ENCODE measurements at regions not wholly inside any gene's neighbourhood (a gene's known extent, or its start where the extent isn't known, plus 50 kb on each side); places are given as distances from the start of the nearest gene placed in this dataset.

DNA sequence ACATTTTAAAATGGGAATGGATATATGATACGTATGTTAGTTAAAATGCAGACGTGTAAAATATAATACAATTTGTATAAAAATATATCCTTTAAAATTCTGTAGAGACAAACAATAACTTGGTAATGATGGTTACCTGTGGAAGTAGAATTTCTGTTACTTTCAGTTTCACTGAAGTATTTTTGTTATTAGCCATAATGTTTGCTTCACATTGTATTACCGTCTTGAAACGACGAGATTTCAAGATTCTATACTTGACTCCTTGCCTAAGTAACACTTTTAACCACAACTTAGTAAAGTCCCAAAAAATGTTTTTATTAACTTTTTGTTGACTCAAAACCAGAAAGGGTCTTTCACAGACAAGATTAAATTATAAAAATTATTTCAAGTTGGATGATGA, 488.3 kb upstream of the VRK2 start:
- no peak for DNase-seq (ENCODE audit: low spot score)
- in situ Hi-C loops (cut with HindIII; ENCODE audit: low sequenced_read_pairs) = no loop called here

- in situ Hi-C loops (cut with HindIII; ENCODE audit: low sequenced_read_pairs) = no loop called here
- no peak for DNase-seq (ENCODE audit: low spot score)
Observed at GRCh38 chr2:57562495-57562894, 484.1 kb upstream of the VRK2 start.

DNA sequence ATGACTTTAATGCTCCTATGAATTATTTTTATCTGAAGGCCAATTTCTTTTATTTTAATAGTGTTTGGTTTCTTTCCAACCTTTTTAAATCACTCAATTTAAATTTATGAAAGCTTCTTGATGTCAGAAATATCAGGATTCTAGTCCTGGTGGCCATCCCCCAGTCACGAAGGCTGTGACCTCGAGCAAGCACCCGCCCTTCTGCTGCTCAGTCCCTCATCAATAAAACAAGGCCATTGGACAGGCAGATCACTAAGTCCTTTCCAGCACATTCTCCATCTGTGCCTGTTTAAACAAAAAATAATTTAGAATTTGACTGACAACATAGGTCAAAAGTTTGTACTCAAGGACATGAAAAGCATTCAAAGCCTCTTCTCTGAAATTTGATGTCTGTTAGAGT, 483.6 kb upstream of the VRK2 start:
- DNase-seq (ENCODE audit: low spot score) = no peak
- in situ Hi-C loops (cut with HindIII; ENCODE audit: low sequenced_read_pairs) = no loop called here

DNA sequence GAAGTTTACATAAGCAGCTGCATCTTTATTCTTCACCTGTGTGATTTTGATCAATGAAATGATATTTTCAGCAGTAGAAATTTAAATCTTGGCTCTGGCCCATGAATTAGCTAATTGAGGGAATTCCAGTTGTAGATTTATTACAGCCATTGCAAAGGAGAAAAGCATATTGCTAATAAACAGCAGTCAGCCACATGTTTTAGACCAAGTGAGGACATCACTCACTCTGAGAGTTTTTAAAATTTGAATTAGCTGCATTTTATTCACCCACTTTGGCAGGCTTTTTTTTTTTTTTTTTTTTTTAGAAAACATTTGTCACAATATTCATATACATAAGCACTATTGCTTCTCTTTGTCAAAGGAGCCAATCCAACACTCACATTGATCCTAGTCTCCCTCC, 479.4 kb upstream of the VRK2 start:
- DNase-seq (ENCODE audit: low spot score) = no peak
- in situ Hi-C loops (cut with HindIII; ENCODE audit: low sequenced_read_pairs) = no loop called here

DNA sequence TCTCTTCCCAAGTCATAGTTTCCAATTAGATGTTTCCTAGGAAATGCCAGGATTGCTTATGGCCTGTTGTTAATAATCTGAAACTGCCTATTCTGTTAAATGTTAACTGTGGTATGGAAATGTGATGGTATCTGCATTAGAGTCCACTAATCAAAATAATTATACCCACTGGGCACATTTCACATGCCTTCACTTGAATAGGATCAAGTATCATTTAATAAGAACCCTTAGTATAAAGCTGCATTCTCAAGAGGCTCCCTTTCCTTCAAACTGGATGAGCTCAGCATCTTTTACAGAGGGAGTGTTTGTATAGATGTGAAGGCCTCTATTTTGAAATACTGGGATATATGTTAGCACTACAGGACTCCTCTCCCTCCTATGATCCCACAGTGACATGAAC, 477.2 kb upstream of the VRK2 start:
- DNase-seq (ENCODE audit: low spot score) = no peak
- in situ Hi-C loops (cut with HindIII; ENCODE audit: low sequenced_read_pairs) = no loop called here

DNA sequence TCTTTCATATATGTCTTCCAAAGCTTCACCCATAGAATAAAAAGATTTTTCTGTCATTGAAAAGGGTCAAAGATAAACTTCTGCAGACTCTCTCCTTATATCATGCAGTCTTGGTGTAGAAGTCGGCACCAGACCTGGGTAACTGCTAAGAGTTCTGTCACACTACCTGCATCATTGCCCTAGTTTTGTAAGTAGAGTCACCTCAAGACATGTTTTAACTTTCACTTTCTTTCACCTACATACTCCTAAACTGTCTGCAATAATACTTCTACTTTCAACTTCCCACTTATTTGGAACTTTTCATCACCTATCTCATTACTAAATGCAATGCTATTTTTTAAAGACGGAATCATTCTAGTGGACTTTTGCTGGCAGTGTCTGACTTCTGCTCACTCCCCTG, 475.6 kb upstream of the VRK2 start:
- DNase-seq (ENCODE audit: low spot score) = no peak
- in situ Hi-C loops (cut with HindIII; ENCODE audit: low sequenced_read_pairs) = no loop called here

DNA sequence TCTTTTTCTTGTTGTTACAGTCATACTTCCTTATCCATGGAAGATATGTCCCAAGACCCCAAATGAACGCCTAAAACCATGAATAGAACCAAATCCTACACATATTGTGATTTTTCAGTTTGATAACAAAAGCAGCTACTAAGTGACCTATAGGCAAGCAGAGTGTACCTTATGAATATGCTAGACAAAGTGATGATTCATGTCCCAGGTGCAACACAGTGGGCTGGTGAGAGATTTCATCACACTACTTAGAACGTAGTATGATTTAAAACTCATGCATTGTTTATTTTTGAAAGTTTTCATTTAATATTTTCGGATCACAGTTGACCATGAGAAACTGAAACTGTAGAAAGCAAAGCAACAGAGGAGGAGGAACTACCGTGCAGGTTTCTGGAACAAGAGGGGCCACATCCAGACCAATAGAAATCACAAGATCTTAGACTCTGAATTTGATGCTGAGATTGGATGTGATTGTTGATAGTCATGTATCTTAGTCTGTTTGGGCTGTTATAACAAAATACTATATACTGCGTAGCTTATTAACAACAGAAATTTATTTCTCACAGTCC, 470.8 kb upstream of the VRK2 start:
- in situ Hi-C loops (cut with HindIII; ENCODE audit: low sequenced_read_pairs) = no loop called here
- no peak for DNase-seq (ENCODE audit: low spot score)

GRCh38 chr2:57576983-57577382, 469.6 kb upstream of the VRK2 start:
- DNase-seq (ENCODE audit: low spot score) = no peak
- in situ Hi-C loops (cut with HindIII; ENCODE audit: low sequenced_read_pairs) = no loop called here

DNA sequence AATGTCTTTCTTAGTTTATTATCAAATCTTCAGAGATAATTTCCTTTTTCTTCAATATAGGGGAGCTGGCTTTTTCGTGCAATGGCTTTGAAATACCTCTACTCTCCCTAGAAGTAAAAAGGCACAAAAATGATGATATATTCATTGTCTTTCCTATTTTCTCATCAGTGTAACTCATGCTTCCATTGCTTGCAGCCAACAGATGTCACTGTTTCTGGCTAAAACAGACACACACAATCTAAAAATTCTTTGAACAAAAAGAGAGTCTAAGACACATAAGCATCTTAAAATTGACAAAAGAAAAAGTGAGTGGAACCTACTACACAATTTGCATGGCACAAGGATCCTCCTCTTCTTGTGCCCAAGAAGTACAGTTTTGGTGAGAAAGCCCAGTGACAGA, 448.7 kb upstream of the VRK2 start:
- in situ Hi-C loops (cut with HindIII; ENCODE audit: low sequenced_read_pairs) = no loop called here

GRCh38 chr2:57598551-57598950, 448.1 kb upstream of the VRK2 start:
- DNase-seq (ENCODE audit: low spot score) = no peak
- in situ Hi-C loops (cut with HindIII; ENCODE audit: low sequenced_read_pairs) = no loop called here

More for the DNA sequence above, 448.7 kb upstream of the VRK2 start:
- no peak for DNase-seq (ENCODE audit: low spot score)

DNA sequence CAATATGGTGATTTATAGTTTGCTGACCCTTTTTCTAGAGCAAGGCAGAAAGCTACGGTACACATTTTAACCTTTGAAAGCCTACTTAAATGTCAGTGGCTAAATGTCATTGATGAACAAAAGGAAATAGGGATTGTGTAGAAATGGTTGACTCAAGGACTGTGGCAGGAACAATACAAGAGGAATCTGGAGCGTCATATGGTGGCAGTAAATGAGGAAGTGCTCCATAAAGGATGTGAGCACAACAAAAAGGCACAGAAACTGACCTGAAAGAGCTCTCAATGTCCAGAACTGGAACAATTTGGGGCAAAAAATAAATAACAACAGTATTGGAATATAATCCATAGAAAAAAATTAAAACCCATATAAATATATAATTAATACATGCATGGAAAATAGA, 443.9 kb upstream of the VRK2 start:
- in situ Hi-C loops (cut with HindIII; ENCODE audit: low sequenced_read_pairs) = no loop called here
- DNase-seq (ENCODE audit: low spot score) = no peak

- DNase-seq (ENCODE audit: low spot score) = no peak
- in situ Hi-C loops (cut with HindIII; ENCODE audit: low sequenced_read_pairs) = no loop called here
Observed at GRCh38 chr2:57614988-57615387, 431.6 kb upstream of the VRK2 start.

- in situ Hi-C loops (cut with HindIII; ENCODE audit: low sequenced_read_pairs) = no loop called here
- DNase-seq (ENCODE audit: low spot score) = no peak
Observed at GRCh38 chr2:57615855-57616556, 430.6 kb upstream of the VRK2 start.

- DNase-seq (ENCODE audit: low spot score) = no peak
Observed at GRCh38 chr2:57617318-57617717, 429.3 kb upstream of the VRK2 start.

DNA sequence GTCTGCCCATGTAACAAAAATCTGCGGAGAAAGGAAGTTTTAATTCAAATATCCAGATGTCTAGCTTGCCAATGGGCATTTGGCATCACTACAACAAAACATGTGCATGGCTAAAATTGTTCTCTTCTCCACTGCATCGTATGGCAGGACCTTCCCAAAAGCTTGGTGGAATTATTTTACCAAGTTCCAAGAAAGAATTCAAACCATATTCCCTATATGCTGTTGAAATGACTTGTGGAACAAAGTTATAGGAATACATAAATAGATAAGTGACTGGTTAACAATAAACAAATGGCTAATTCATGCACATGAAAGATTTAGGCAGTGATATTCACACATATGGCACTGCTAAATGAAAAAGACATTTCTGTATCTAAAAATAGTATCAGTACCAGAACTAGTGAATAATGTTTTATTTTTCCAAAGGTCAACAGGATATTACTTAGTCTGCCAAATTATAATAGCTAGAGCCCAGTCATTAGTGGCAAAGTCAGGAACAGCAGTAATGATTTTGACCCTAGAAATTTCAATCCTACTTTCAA, 425.4 kb upstream of the VRK2 start:
- in situ Hi-C loops (cut with HindIII; ENCODE audit: low sequenced_read_pairs) = no loop called here
- no peak for DNase-seq (ENCODE audit: low spot score)

More at GRCh38 chr2:57617318-57617717, 429.3 kb upstream of the VRK2 start:
- in situ Hi-C loops (cut with HindIII; ENCODE audit: low sequenced_read_pairs) = no loop called here

DNA sequence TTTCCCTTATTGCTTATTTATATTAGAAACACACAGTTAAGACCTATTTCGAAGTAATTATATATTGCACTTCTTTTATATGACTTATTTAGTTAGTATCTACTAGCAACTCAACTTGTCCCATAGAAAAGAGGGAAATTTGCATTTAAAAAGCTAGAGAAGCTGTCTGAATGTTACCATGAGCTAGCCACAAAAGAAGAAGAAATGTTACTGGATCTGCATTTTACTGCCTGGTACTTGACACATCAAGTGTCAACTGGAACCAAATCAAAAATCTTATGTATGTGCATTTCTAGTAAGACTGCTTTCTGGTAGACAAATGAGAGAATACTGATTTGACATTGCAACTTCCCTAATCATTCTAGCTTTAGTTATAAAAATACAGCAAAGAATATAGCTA, 424.6 kb upstream of the VRK2 start:
- in situ Hi-C loops (cut with HindIII; ENCODE audit: low sequenced_read_pairs) = no loop called here
- DNase-seq (ENCODE audit: low spot score) = no peak

GRCh38 chr2:57656198-57656597, 390.4 kb upstream of the VRK2 start:
- in situ Hi-C loops (cut with HindIII; ENCODE audit: low sequenced_read_pairs) = no loop called here

DNA sequence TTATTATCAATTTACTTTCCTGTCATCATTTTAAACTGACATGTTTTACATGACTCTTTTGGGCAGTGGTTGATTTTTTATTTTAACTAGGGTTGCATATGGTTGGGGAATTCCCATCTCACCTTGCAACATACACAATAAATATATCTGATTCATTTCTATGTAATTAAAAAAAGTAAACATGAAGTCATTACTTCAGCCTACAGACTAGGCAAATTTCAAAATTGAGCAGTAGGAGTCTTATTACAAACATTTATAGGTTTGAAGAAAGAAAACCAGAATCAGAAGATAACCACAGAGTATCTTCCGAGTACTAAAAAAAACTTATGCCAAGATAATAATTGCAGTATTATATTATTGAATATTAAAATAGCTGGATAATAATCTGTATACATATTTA, 377.0 kb upstream of the VRK2 start:
- in situ Hi-C loops (cut with HindIII; ENCODE audit: low sequenced_read_pairs) = no loop called here
- no peak for DNase-seq (ENCODE audit: low spot score)

More at GRCh38 chr2:57656198-57656597, 390.4 kb upstream of the VRK2 start:
- DNase-seq (ENCODE audit: low spot score) = no peak

GRCh38 chr2:57674025-57674424, 372.6 kb upstream of the VRK2 start:
- in situ Hi-C loops (cut with HindIII; ENCODE audit: low sequenced_read_pairs) = no loop called here
- DNase-seq (ENCODE audit: low spot score) = no peak

- in situ Hi-C loops (cut with HindIII; ENCODE audit: low sequenced_read_pairs) = no loop called here
- no peak for DNase-seq (ENCODE audit: low spot score)
Observed at GRCh38 chr2:57674743-57675142, 371.9 kb upstream of the VRK2 start.

DNA sequence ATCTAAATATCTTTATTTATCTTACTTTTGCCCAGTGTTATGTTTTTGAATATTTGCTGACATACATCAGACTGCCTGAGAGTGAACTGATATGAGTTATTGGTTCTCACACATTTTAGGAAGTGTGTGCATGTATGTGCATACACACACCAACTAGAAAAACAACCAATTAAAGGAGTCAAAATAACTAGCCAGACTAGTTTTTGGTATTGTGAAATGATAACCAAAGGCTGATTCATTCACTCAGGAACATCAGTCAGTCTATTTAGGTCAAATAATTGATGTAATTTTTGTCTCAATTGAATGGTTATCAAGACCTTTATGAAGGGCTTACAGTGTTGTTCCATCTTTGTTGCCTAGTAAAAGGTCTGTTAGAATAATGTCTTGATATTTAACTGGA, 369.3 kb upstream of the VRK2 start:
- in situ Hi-C loops (cut with HindIII; ENCODE audit: low sequenced_read_pairs) = no loop called here
- DNase-seq (ENCODE audit: low spot score) = no peak
